Tongue (tissue), 1 donor: ENCODE measurements at regions not wholly inside any gene's neighbourhood (a gene's known extent, or its start where the extent isn't known, plus 50 kb on each side); places are given as distances from the start of the nearest gene placed in this dataset.
"Not testable (repeated sequence)": the region's sequence is repeated elsewhere in the genome, so short reads cannot be mapped to it uniquely, and the experiment has no call there.

Experiments used
- DNase-seq: peaks from one replicate; pipeline ENCODE4 v3.0.0-alpha.2; 2015

GRCh38 chr3:150328654-150329040, 79.5 kb upstream of the TSC22D2 start:
- DNase-seq: no peak

GRCh38 chr3:150327678-150328653, 80.1 kb upstream of the TSC22D2 start:
- DNase-seq: no peak

- no peak for DNase-seq
Measured at GRCh38 chr3:150324788-150325187, 83.3 kb upstream of the TSC22D2 start.

- DNase-seq: no peak
Measured at GRCh38 chr3:150324245-150324644, 83.9 kb upstream of the TSC22D2 start.

- DNase-seq: no peak
Measured at GRCh38 chr3:150323770-150324169, 84.3 kb upstream of the TSC22D2 start.

DNA sequence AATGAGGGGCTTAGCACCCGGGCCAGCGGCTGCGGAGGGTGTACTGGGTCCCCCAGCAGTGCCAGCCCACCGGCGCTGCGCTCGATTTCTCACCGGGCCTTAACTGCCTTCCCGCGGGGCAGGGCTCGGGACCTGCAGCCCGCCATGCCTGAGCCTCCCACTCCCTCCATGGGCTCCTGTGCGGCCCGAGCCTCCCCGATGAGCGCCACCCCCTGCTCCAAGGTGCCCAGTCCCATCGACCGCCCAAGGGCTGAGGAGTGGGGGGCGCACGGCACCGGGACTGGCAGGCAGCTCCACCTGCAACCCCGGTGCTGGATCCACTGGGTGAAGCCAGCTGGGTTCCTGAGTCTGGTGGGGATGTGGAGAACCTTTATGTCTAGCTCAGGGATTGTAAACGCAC, 85.0 kb upstream of the TSC22D2 start:
- not testable (repeated sequence) for DNase-seq

DNA sequence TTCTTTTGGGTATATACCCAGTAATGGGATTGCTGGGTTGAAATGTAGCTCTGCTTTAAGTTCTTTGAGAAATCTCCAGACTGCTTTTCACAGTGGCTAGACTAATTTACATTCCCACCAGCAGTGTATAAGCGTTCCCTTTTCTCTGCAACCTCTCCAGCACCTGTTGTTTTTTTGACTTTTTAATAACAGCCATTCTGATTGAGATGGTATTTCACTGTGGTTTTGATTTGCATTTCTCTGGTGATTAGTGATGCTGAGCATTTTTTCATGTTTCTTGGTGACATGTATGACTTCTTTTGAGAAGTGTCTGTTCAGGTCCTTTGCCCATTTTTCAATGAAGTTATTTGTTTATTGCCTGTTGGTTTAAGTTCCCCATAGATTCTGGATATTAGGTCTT, 87.1 kb upstream of the TSC22D2 start:
- not testable (repeated sequence) for DNase-seq

- no peak for DNase-seq
Measured at GRCh38 chr3:150319900-150320299, 88.2 kb upstream of the TSC22D2 start.

DNA sequence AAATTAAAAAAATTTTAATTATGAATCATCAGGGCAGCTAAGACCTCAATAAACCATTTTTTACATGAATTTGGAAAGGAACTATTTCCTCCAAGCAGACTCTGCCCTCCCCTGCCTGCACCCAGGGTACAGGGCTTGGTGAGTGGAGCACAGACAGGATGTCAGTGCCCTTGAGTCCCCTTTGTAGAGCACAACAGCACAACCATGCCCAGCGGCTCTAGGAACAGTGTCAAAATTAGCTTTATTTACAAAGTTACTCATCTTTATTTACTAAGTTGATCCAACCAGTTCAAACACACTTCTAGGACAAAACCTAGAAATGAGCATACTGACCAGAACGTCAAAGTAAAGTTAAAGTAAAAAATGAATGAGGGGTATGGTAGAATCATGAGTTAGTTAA, 90.6 kb upstream of the TSC22D2 start:
- no peak for DNase-seq

DNA sequence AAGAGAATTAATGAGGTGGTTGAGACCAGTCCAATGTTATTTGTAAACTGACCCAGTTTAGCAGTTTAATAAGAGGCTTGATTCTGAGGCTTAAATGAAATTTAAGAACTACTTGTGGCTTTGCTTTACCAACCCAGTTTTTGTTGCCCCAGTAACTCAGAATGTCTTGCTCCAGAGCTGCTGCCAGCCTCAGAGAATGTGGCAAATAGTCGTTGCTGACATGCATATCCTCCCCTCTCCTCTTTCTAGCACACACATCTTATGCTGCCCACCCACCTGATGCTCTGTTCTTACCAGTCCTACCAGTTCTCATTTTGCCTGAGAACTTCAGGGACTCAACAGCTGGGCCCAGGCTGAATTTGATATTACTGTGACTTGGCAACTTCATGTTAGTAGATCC, 92.4 kb upstream of the TSC22D2 start:
- peak; percentile 73 for DNase-seq

DNA sequence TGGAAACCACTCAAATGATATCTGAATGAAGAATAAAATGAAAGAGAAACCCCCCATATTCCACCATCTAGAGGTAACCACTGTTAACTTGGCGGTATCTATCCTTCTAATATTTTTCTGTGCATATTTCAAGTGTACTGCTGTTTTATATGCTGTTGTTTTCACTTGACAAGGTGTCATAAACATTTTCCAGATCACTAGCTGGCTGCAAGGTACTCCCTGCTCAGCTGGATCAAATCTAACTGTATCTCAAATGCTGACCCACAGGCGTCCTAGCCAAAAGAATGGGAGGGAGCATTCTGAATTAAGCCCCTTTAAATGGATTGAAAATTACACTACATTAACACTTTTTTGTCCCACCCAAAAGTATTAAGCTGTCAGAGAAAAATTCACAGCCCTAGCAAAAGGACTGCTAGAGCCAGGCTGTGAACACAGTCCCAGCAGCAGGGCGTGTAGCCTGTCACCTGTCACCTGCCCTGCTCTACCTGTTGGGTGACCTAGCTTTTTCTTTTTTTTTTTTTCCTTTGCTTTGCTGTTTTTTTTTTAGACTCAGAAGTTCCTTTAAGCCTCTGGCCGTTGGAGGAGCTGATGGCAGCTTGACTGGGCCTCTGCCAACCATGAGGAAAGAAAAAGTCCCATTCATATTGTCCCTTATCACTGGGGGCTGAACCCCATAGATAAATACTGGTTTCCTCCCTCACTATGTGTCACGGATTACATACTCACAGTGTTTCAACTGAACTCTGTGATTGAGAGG, 93.7 kb upstream of the TSC22D2 start:
- peak; percentile 44 for DNase-seq

- no peak for DNase-seq
Measured at GRCh38 chr3:150312018-150312657, 96.0 kb upstream of the TSC22D2 start.

- no peak for DNase-seq
Measured at GRCh38 chr3:150311156-150311555, 96.9 kb upstream of the TSC22D2 start.

DNA sequence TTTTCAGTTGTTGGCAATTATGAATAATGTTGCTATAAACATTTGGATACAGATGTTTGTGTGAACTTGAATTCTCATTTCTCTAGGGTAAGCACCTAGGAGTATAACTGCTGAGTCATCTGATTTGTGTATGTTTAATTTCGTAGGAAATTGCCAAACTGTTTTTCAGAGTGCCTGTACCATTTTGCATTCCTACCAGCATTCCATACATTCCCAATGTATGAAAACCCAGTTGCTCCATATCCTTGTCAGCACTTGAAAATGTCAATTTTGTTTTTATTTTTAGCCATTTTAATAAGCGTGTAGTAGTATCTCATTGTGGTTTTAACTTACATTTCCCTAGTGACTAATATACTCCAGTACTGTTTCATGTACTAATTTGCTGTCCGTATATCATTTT, 98.5 kb upstream of the TSC22D2 start:
- no peak for DNase-seq

DNA sequence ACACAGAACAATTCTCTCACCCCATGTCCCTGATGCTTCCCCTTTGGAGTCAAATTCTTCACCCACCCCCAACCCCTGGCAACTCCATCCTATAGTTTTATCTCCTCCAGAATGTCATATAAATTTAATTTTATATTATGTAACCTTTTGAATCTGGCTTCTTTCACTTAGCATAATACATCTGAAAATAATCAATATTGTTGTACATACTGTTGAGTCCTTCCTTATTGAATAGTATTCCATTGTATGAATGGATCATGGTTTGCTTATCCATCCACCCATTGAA, 98.9 kb upstream of the TSC22D2 start:
- no peak for DNase-seq

DNA sequence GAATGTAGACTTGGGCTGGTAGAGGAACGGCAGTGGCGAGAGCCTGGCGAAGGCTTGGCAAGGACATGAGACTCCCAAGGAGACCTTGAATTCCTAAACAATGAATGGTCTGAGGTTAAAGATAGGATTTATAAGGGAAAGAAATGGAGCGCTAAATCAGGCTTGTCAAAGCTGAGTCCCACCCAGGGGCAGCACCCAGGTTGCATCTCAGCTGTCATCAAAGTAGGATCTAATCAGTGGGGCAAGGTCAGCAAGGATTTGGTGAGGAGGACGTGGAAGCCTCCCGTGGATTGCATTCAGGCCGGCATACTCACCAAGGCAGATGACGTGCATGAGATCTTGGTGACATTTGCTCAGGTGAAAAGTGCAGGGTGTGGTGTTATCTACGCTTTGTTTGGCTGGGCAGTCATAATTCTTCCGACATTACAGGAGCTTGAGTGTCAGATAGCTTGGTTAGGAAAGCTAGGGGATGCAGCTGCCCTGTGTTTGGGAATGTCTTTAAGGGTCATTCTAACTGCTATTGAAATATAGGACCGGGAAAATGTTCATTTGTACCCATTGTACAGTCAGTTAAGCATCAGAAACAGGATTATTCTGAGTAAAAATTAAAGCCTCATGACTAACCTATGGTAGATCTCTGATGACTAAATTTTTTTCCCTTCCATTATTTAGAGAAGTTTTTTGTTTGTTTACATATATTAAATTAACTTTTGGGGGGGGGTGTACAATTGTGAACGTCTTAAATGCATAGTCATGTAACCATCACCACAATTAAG, 99.4 kb upstream of the TSC22D2 start:
- no peak for DNase-seq

DNA sequence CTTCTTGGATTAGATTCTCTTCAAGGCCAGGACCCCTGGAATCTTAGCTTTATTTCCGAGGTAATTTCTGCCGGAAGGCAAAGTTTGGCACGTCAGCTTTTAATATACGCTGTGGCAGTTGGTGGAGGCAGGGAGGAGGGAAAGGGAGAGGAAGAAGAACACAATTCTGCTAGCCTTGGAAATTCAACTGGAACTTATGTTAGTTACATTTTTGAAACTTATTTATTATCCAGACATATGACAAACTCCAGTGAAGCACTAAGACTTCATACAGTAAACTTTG, 100.1 kb upstream of the TSC22D2 start:
- peak; percentile 79 for DNase-seq

- no peak for DNase-seq
Measured at GRCh38 chr3:150307311-150308036, 100.6 kb upstream of the TSC22D2 start.

GRCh38 chr3:150306906-150307305, 101.2 kb upstream of the TSC22D2 start:
- DNase-seq: no peak

DNA sequence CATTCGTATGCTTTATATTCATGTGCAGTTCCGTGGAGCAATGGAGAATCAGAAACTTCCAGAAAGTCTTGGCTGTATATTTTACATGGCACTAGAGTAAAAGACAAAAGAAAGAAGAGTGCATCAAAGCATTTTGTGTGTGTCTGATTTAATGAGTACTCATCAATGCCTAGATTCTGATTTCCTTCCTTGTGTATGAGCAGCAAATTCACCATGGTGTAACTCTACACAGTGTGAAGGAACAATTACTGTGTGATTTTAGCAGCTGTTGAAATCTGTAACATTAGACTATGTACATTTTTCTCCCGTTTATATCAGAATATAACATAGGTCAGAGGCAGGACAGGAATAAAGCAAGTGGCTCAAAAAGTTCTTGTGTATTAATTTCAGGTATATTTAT, 102.0 kb upstream of the TSC22D2 start:
- DNase-seq: peak; percentile 85

DNA sequence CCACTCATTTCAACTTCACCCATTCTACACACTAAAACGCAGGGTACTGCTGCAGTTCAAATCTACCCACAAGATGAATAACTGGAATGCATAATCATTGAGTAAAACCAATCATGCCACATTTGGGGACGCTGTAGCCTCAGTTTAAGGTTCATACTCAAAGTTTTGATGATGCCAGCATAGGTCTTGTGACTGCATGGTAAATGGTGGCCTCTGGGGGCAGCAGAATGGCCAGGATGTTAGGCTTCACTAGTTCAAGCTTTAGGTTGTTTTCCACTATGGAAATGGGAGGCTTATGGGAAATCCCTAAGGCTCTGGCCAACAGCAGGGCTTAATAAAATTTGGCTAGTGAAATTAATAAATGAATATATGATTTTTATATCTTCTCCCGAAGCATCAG, 104.3 kb upstream of the TSC22D2 start:
- DNase-seq: no peak

- no peak for DNase-seq
Measured at GRCh38 chr3:150302246-150302645, 105.9 kb upstream of the TSC22D2 start.
